A673 (cell line): ENCODE measurements at regions not wholly inside any gene's neighbourhood (a gene's known extent, or its start where the extent isn't known, plus 50 kb on each side); places are given as distances from the start of the nearest gene placed in this dataset.

Experiments used
- CTCF ChIP-seq: fragments of 300-800, 200-600 bp; sonication (generic); conservative IDR thresholded peaks from 2 replicates; pipeline ENCODE4 v1.5.1; 2017; ENCODE audit warnings: low read depth, mild to moderate bottlenecking, antibody characterized with exemption, low read length, moderate library complexity, mixed read lengths
- EZH2 ChIP-seq: fragments of 200-600 bp; sonication (generic); IDR thresholded peaks from 2 replicates; pipeline ENCODE4 v1.6.1; 2017; ENCODE audit warnings: borderline replicate concordance, low read depth, mild to moderate bottlenecking, mixed read lengths, antibody characterized with exemption, low read length; ENCODE audit not compliant: poor library complexity, severe bottlenecking

- TF ChIP-seq CTCF (no peak), EZH2 (no peak)
These were observed 2137.3 kb upstream of the CELF4 start for GRCh38 chr18:39702888-39703287.
